ENCODE measurements at regions not wholly inside any gene's neighbourhood (a gene's known extent, or its start where the extent isn't known, plus 50 kb on each side); places are given as distances from the start of the nearest gene placed in this dataset.

- no peak overlapping the region for H3K27ac ChIP-seq (ENCODE audit: poor library complexity, severe bottlenecking)
- DNase-seq (ENCODE audit: low spot score) (no peak), ATAC-seq (ENCODE audit: low read depth) (no peak)
Observed at GRCh38 chr11:45568049-45568448, 97.4 kb downstream of the CHST1 start.

GRCh38 chr11:45565446-45565988, 99.9 kb downstream of the CHST1 start:
- H3K9me3 ChIP-seq (ENCODE audit: severe bottlenecking) = no peaks in the 10 kb centered on the region
- no peaks in the 10 kb centered on the region for H3K4me1 ChIP-seq (ENCODE audit: insufficient read depth, poor library complexity, severe bottlenecking)
- H3K27ac ChIP-seq (ENCODE audit: poor library complexity, severe bottlenecking) = no peak overlapping the region
- no peaks in the 10 kb centered on the region for H3K27me3 ChIP-seq (ENCODE audit: insufficient read depth, poor library complexity, severe bottlenecking)
- no peak overlapping the region for H3K4me3 ChIP-seq (ENCODE audit: severe bottlenecking)
- no peak for ATAC-seq (ENCODE audit: low read depth)
- H3K36me3 ChIP-seq (ENCODE audit: low read depth) = no peaks in the 10 kb centered on the region
- DNase-seq (ENCODE audit: low spot score) = no peak
- no peak for TF ChIP-seq CTCF (IDR thresholded peaks at IDR 0.05; ENCODE audit: poor library complexity, severe bottlenecking)

More at GRCh38 chr11:45568049-45568448, 97.4 kb downstream of the CHST1 start:
- no peaks in the 10 kb centered on the region for H3K9me3 ChIP-seq (ENCODE audit: severe bottlenecking)
- no peaks in the 10 kb centered on the region for H3K36me3 ChIP-seq (ENCODE audit: low read depth)
- no peaks in the 10 kb centered on the region for H3K27me3 ChIP-seq (ENCODE audit: insufficient read depth, poor library complexity, severe bottlenecking)
- no peaks in the 10 kb centered on the region for H3K4me1 ChIP-seq (ENCODE audit: insufficient read depth, poor library complexity, severe bottlenecking)
- no peak for TF ChIP-seq CTCF (IDR thresholded peaks at IDR 0.05; ENCODE audit: poor library complexity, severe bottlenecking)
- H3K4me3 ChIP-seq (ENCODE audit: severe bottlenecking) = no peak overlapping the region

GRCh38 chr11:45563810-45564209, 101.6 kb downstream of the CHST1 start:
- Histone ChIP-seq H3K4me1 (ENCODE audit: insufficient read depth, poor library complexity, severe bottlenecking) (no peaks in the 10 kb centered on the region), H3K36me3 (ENCODE audit: low read depth) (no peaks in the 10 kb centered on the region), H3K27me3 (ENCODE audit: insufficient read depth, poor library complexity, severe bottlenecking) (no peaks in the 10 kb centered on the region), H3K9me3 (ENCODE audit: severe bottlenecking) (no peaks in the 10 kb centered on the region), H3K4me3 (ENCODE audit: severe bottlenecking) (no peak overlapping the region), H3K27ac (ENCODE audit: poor library complexity, severe bottlenecking) (no peak overlapping the region)
- DNase-seq (ENCODE audit: low spot score) (no peak), ATAC-seq (ENCODE audit: low read depth) (no peak)
- TF ChIP-seq CTCF (IDR thresholded peaks at IDR 0.05; ENCODE audit: poor library complexity, severe bottlenecking) = no peak

GRCh38 chr11:45563171-45563570, 102.3 kb downstream of the CHST1 start:
- Histone ChIP-seq H3K36me3 (ENCODE audit: low read depth) (no peaks in the 10 kb centered on the region), H3K9me3 (ENCODE audit: severe bottlenecking) (no peaks in the 10 kb centered on the region)
- no peak for DNase-seq (ENCODE audit: low spot score)

More at GRCh38 chr11:45563171-45563570, 102.3 kb downstream of the CHST1 start:
- no peaks in the 10 kb centered on the region for H3K27me3 ChIP-seq (ENCODE audit: insufficient read depth, poor library complexity, severe bottlenecking)
- no peak for ATAC-seq (ENCODE audit: low read depth)
- no peak for TF ChIP-seq CTCF (IDR thresholded peaks at IDR 0.05; ENCODE audit: poor library complexity, severe bottlenecking)
- H3K27ac ChIP-seq (ENCODE audit: poor library complexity, severe bottlenecking) = no peak overlapping the region
- H3K4me1 ChIP-seq (ENCODE audit: insufficient read depth, poor library complexity, severe bottlenecking) = no peaks in the 10 kb centered on the region
- H3K4me3 ChIP-seq (ENCODE audit: severe bottlenecking) = no peak overlapping the region

Data from RWPE2 (cell line).